ENCODE measurements at regions not wholly inside any gene's neighbourhood (a gene's known extent, or its start where the extent isn't known, plus 50 kb on each side); places are given as distances from the start of the nearest gene placed in this dataset.

DNA sequence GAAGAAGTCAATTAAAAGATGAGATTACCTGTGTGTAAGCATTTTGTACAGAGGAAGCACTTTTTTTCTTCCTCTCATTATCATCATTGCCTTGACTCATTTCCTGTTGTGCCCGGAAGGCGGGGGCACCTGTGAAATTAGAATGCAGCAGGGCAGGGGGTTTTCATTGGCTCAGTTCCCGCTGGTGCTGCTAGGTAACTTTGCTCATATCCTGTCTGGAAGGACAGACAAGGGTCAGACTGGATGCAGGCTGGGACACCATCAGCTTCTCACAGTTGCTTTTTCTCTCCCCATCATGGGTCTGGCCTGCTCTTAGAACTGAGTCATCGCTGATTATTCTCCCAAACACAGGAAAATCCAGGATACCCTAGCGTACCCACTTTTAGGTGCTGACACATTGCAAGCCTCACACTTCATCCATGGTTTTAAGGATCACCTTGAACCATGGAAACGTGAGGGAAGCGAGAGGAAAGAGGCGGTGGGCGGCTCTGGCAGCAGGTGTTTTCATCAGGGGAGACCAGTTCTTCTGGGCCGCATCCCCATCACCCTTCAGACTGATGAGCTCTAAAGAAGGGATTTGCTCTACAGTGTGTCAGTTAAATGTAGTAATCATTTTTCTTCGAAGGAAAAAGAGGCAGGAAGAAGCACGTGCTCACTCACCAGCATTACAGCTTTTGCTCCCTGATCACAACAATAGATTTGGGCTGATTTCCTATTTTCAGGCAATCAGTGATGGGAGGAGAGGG lies 195.7 kb upstream of the SASH1 start:
- H3K4me3 ChIP-seq (ENCODE audit: low read depth, low read length): no peak overlapping the region
- TF ChIP-seq, protein P1, sequence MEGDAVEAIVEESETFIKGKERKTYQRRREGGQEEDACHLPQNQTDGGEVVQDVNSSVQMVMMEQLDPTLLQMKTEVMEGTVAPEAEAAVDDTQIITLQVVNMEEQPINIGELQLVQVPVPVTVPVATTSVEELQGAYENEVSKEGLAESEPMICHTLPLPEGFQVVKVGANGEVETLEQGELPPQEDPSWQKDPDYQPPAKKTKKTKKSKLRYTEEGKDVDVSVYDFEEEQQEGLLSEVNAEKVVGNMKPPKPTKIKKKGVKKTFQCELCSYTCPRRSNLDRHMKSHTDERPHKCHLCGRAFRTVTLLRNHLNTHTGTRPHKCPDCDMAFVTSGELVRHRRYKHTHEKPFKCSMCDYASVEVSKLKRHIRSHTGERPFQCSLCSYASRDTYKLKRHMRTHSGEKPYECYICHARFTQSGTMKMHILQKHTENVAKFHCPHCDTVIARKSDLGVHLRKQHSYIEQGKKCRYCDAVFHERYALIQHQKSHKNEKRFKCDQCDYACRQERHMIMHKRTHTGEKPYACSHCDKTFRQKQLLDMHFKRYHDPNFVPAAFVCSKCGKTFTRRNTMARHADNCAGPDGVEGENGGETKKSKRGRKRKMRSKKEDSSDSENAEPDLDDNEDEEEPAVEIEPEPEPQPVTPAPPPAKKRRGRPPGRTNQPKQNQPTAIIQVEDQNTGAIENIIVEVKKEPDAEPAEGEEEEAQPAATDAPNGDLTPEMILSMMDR (IDR thresholded peaks at IDR 0.05; ENCODE audit: low read depth, low read length): no peak

DNA sequence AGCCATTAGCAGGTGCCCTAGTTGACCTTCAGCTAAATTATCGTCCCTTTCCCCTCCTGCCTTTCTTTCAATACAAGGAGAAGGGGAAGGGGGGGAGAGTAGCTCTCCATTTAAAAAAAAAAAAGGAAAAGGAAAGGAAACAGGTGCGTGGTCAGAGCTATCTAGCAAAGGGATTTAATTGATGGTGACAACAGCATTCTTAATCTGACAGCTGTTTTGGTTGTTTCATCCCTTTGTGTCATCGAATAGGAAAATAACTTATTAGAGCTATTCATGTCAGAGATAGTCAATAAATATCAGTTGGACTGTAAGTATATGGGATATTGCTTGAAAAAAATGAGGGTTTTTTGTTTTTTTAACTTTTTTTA lies 195.2 kb upstream of the SASH1 start:
- no peak overlapping the region for H3K4me3 ChIP-seq (ENCODE audit: low read depth, low read length)
- TF ChIP-seq, protein P1 (IDR thresholded peaks at IDR 0.05; ENCODE audit: low read depth, low read length): no peak

DNA sequence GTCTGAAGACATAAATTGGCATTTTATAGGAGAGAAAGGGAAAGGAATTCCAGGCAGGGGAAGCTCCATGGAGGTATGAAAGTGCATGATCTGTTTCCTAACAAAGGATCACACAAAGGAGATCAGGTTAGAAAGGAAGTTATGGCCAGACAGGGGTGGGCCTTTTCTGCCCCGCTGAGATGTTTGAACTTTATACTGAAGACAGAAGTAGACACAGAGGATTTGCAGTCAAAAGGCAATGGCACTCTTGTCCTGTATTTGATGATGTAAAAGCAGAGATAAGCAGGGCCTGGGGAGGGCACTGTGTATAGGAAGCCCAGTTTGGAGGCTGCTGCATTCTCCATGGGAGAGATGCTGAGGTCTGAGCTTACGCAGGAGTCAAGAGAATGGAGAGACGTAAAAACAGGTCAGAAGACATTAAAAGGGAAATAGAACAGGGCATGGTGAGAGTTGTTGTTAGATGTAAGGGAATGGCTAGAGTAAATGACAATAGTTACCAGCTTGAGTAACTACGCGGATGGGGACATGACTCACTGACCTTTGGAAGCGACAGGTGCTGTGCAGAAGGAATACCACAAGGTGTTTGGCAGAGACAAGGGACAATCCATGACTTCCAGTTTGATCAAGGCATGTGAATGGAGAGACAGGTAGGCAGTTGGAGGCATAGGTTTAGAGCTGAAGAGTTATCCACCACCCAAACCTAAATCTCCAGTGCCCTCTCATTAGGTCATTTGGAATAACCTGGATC lies 190.6 kb upstream of the SASH1 start:
- H3K4me3 ChIP-seq (ENCODE audit: low read depth, low read length): no peak overlapping the region
- TF ChIP-seq, protein P1 (IDR thresholded peaks at IDR 0.05; ENCODE audit: low read depth, low read length): no peak

DNA sequence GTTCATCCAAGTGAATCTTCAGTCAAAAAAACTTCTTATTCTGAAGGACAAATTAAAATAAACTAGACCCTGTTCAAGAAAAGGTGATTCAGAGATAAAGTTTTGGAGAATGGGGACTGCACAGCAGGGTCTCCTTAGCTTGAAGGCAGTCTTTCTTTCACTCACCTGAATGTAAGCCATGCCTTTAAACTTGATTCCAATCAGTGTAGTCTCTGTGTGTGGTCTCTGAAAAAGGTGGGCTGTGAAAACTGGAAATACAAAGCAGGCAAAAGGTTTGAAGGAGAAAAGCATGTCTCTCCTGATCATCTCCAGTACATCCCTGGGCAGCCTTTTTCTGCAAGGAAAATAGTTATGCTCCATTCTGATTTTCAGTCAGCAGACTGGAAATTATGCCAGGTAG lies 188.0 kb upstream of the SASH1 start:
- H3K4me3 ChIP-seq (ENCODE audit: low read depth, low read length): no peak overlapping the region
- TF ChIP-seq, protein P1 (IDR thresholded peaks at IDR 0.05; ENCODE audit: low read depth, low read length): no peak

DNA sequence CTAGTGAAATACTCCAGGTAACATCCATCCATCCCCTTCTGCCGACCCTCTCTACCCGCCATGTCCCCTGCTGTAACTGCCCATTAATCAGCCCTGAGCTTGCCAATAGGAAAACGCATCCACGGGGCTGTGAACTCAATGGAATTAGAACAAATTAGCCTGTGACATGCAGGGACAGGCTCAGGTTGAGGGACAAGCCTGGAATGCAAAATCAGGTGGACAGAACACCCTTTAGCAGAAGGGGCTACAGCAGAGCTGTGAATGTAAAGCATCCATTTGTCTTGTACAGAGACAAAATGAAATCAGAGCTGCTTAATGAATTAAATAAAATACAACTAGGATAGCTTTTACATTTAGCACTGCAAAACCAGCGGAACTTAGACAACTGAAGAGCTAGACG lies 187.3 kb upstream of the SASH1 start:
- no peak overlapping the region for H3K4me3 ChIP-seq (ENCODE audit: low read depth, low read length)
- TF ChIP-seq, protein P1 (IDR thresholded peaks at IDR 0.05; ENCODE audit: low read depth, low read length): no peak

DNA sequence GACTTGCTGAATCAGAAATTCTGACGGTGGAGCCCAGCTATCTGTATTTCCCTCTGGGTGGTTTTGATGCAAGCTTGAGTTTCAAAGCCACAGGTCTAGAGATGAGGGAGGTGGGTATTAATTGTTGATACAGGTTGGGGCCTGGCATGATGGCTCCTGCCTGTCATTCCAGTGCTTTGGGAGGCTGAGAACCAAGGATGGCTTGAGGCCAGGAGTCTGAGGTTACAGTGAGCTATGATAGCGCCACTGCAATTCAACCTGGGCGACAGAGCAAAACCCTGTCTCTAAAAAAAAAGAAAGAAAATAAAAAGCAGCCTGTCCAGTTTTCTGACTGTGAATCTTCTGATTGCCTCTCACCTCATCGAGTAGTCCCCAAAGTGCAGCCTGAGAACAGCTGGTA lies 184.8 kb upstream of the SASH1 start:
- H3K4me3 ChIP-seq (ENCODE audit: low read depth, low read length): no peak overlapping the region
- TF ChIP-seq, protein P1 (IDR thresholded peaks at IDR 0.05; ENCODE audit: low read depth, low read length): no peak

DNA sequence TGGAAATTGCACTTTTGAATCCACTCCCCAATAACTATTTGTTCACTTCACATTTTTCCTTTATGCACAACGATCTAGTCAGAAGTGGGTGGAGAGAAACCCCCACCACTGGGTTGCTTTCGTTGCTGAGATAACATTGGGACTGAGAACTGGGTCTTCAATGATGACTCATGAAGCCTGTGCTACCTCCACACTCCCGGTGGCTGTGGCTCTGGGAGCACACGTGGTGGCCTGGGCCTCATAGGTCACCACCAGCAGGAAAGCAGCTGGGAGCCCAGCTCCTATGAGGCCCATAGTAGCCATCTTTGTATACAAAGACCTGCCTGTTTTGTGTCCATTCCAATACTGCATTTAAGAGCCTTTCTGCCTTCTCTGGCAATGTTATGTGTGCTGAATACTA lies 178.0 kb upstream of the SASH1 start:
- TF ChIP-seq, protein P1 (IDR thresholded peaks at IDR 0.05; ENCODE audit: low read depth, low read length): no peak
- H3K4me3 ChIP-seq (ENCODE audit: low read depth, low read length): no peak overlapping the region

Data from WI38 (cell line).